HepG2 (cell line): ENCODE measurements at regions not wholly inside any gene's neighbourhood (a gene's known extent, or its start where the extent isn't known, plus 50 kb on each side); places are given as distances from the start of the nearest gene placed in this dataset.

ENCODE experiments used
- ATAC-seq: fragments of 200-7000 bp; cut with Tn5 transposase; 3 replicates; pipeline ENCODE4 v1.9.1; 2020; ENCODE audit warnings: mild to moderate bottlenecking, moderate library complexity
- BruUV-seq: library from RNA; stranded (reverse); fragments of 400-500 nt; replicated peaks from 2 replicates; lab custom pipeline; 2021; lab: Mats Ljungman, UMichigan
- CTCF ChIA-PET: fragments of 300-600 bp; formaldehyde crosslinking; extraction: SDS; loops from one replicate; lab custom pipeline; 2021; ENCODE audit warnings: low total read pairs, inconsistent platforms, low intra/inter-chr PET ratio; lab: Yijun Ruan, JAX
- POLR2A ChIA-PET: fragments of 350-600 bp; sonication (Branson Sonifier 250); formaldehyde crosslinking; loops from one replicate; lab custom pipeline; 2020; ENCODE audit warnings: antibody characterized with exemption, inconsistent platforms; lab: Yijun Ruan, JAX
- DNase-seq: peaks from one replicate; pipeline ENCODE4 v3.0.0-alpha.2; 2015; ENCODE audit warnings: low spot score
- FAIRE-seq: peaks from 3 replicates; lab custom pipeline; 2011; peaks lifted over from hg19 to GRCh38; lab: Jason Lieb, UNC
- H2AFZ ChIP-seq: one replicate; pipeline ENCODE4 v1.6.1; 2011; ENCODE audit warnings: low read length, inconsistent platforms
- H3K27ac ChIP-seq: fragments of 300-600 bp; 3 replicates; pipeline ENCODE4 v1.8.0; 2011; ENCODE audit warnings: mixed run types, mild to moderate bottlenecking, mixed read lengths, low read length, inconsistent platforms; ENCODE audit not compliant: insufficient read depth; ENCODE audit errors: extremely low read length
- H3K27me3 ChIP-seq, 2 experiments: fragments of 200-600 bp in 1 of 2; 2 replicates in 1 of 2; 3 replicates in 1 of 2; pipeline versions ENCODE4 v1.6.0 to v1.8.0; 2011; ENCODE audit warnings: low read length in 2 of 2, mild to moderate bottlenecking in 2 of 2, moderate library complexity in 2 of 2, inconsistent platforms in 1 of 2; ENCODE audit not compliant: insufficient read depth in 2 of 2, control insufficient read depth in 1 of 2
- H3K36me3 ChIP-seq, 2 experiments: fragments of 200-600 bp in 1 of 2; replicated peaks in 1 of 2; 2 replicates in 1 of 2; 3 replicates in 1 of 2; pipeline versions ENCODE4 v1.5.1 to v1.8.0; 2011; ENCODE audit warnings: low read length in 2 of 2, inconsistent platforms in 1 of 2; ENCODE audit not compliant: insufficient read depth in 2 of 2, control insufficient read depth in 1 of 2
- H3K4me1 ChIP-seq: 2 replicates; pipeline ENCODE4 v1.5.1; 2012; ENCODE audit warnings: low read length, inconsistent platforms; ENCODE audit not compliant: insufficient read depth
- H3K4me2 ChIP-seq: 2 replicates; pipeline ENCODE4 v1.6.0; 2011; ENCODE audit warnings: low read depth, low read length, inconsistent platforms
- H3K4me3 ChIP-seq, 3 experiments: fragments of 200-600 bp in 1 of 3; sonication (generic), shearing (Covaris generic) in 1 of 3; replicated peaks in 1 of 3; 2 replicates each; pipeline ENCODE4 v1.5.1; 2011 to 2016; ENCODE audit warnings: low read length in 3 of 3, inconsistent platforms in 2 of 3, low read depth in 2 of 3, mild to moderate bottlenecking in 2 of 3, control low read depth in 1 of 3, mixed read lengths in 1 of 3; ENCODE audit not compliant: insufficient read depth in 1 of 3
- H3K79me2 ChIP-seq: one replicate; pipeline ENCODE4 v1.6.1; 2011; ENCODE audit warnings: low read length, inconsistent platforms; ENCODE audit not compliant: insufficient read depth
- H3K9ac ChIP-seq: 2 replicates; pipeline ENCODE4 v1.6.0; 2011; ENCODE audit warnings: mild to moderate bottlenecking, low read depth, low read length, inconsistent platforms; ENCODE audit not compliant: insufficient read depth
- H3K9me3 ChIP-seq: 2 replicates; pipeline ENCODE4 v1.5.1; 2012; ENCODE audit warnings: mild to moderate bottlenecking, low read length
- H4K20me1 ChIP-seq: 2 replicates; pipeline ENCODE4 v1.6.0; 2011; ENCODE audit warnings: inconsistent platforms, mild to moderate bottlenecking, low read length, moderate library complexity; ENCODE audit not compliant: insufficient read depth
- FOSL1 ChIP-seq: sonication (generic); formaldehyde crosslinking; IDR thresholded peaks from 2 replicates; pipeline ENCODE4 v1.9.0; 2021; ENCODE audit warnings: missing genetic modification reagents, borderline replicate concordance
- FOSL2 ChIP-seq: sonication (generic); formaldehyde crosslinking; IDR thresholded peaks from 2 replicates; pipeline ENCODE4 v1.4.0; 2020; ENCODE audit warnings: missing genetic modification reagents
- HOMEZ ChIP-seq: IDR thresholded peaks from 2 replicates; pipeline ENCODE4 v1.6.1; 2016; ENCODE audit warnings: low read depth
- HOXA7 ChIP-seq: sonication (generic); formaldehyde crosslinking; IDR thresholded peaks from 2 replicates; pipeline ENCODE4 v1.8.1; 2022; ENCODE audit warnings: mild to moderate bottlenecking, missing genetic modification reagents, moderate library complexity
- PREB ChIP-seq: sonication (generic); formaldehyde crosslinking; IDR thresholded peaks from 2 replicates; pipeline ENCODE4 v1.4.0; 2020; ENCODE audit warnings: missing genetic modification reagents
- TCF7 ChIP-seq: sonication (generic); IDR thresholded peaks from 2 replicates; pipeline ENCODE4 v1.6.1; 2016; ENCODE audit warnings: antibody characterized with exemption, low read depth
- THYN1 ChIP-seq: sonication (generic); formaldehyde crosslinking; IDR thresholded peaks from 2 replicates; pipeline ENCODE4 v1.8.1; 2023; ENCODE audit warnings: low read depth, mild to moderate bottlenecking, moderate library complexity, missing genetic modification reagents, borderline replicate concordance
- ZNF652 ChIP-seq: IDR thresholded peaks from 2 replicates; pipeline ENCODE4 v1.6.1; 2016; ENCODE audit warnings: low read depth, borderline replicate concordance
- WGBS: methylation state at CpG from one replicate; pipeline ENCODE4 v1.1.6; 2017; ENCODE audit warnings: low lambda C conversion rate; 5-methylcytosine and 5-hydroxymethylcytosine counted together
- in situ Hi-C: cut with HindIII; loops from 2 replicates; pipeline ENCODE4 v1.10.0; 2017; ENCODE audit warnings: low pct_unique_long_range_greater_than_20kb; ENCODE audit not compliant: extremely low pct_ligation_motif_present
- intact Hi-C: fragments of 100-400 bp; cut with micrococcal nuclease; formaldehyde crosslinking; loops from one replicate; pipeline ENCODE4 v1.10.0; 2022; ENCODE audit not compliant: unreplicated experiment

- no peak for TF ChIP-seq ZNF652 (CRISPR knock-in tag)
- TF ChIP-seq HOMEZ (CRISPR knock-in tag): no peak
- TF ChIP-seq HOXA7: no peak
- TF ChIP-seq PREB (CRISPR knock-in tag): no peak
- TF ChIP-seq, all 625 proteins: peak for 0
Measured at GRCh38 chr15:69760258-69760845, 307.7 kb downstream of the RPLP1 start (continued).

GRCh38 chr15:69760890-69761568 is 308.4 kb downstream of the RPLP1 start:
- Histone ChIP-seq H3K4me1 (no peaks in the 10 kb centered on the region), H2AFZ (no peak overlapping the region), H3K79me2 (no peaks in the 10 kb centered on the region), H3K27me3 (peaks cover 0 to 1% of the 10 kb centered on the region in 2 experiments; a peak in 1 of 5 replicates), H3K36me3 (no peaks in the 10 kb centered on the region), H3K9me3 (no peaks in the 10 kb centered on the region), H3K9ac (no peak overlapping the region), H4K20me1 (peaks cover 2% of the 10 kb centered on the region; the same call in 1 of the 2 replicates), H3K4me2 (no peak overlapping the region), H3K27ac (no peak overlapping the region), H3K4me3 (no peak overlapping the region)
- FAIRE-seq (no peak), ATAC-seq (no peak), DNase-seq (peak; percentile 48)
- POLR2A ChIA-PET: no interaction called here
- in situ Hi-C loops (no loop called here), intact Hi-C loops (no loop called here)
- BruUV-seq: no TSS peak
- TF ChIP-seq FOSL2 (CRISPR knock-in tag) (peak; percentile 64), FOSL1 (CRISPR knock-in tag) (0 out of 2 replicates have a peak, but pooled peaks have one; percentile 11), THYN1 (no peak), TCF7 (peak; percentile 48; the same call in 1 of the 2 replicates)
- WGBS: 4% methylated on average over 7 of the region's 7 CpGs
- CTCF ChIA-PET: no interaction called here
